Embryonic facial prominence (tissue), 1 donor: ENCODE measurements at regions not wholly inside any gene's neighbourhood (a gene's known extent, or its start where the extent isn't known, plus 50 kb on each side); places are given as distances from the start of the nearest gene placed in this dataset.

ENCODE experiments used
- DNase-seq: peaks from one replicate; pipeline ENCODE4 v3.0.0-alpha.2; 2016; ENCODE audit errors: extremely low spot score

DNA sequence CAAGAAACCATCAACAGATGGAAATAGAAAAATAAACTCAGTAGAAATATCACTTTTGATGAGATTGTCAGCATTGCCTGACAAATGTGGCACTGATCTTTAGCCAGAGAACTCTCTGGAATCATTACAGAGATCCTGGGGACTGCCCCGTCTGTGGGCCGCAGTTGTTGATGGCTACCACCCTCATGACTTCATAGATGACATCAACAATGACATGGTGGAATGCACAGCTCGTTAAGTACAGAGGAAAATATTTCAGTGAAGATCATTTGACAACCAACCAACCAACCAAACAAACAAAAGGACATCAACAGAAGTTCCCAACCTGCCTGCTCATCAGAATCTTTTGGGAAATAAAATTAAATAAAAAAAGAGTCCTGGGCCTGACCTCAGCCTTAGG is 132.6 kb downstream of the UCHL1 start:
- DNase-seq: no peak

DNA sequence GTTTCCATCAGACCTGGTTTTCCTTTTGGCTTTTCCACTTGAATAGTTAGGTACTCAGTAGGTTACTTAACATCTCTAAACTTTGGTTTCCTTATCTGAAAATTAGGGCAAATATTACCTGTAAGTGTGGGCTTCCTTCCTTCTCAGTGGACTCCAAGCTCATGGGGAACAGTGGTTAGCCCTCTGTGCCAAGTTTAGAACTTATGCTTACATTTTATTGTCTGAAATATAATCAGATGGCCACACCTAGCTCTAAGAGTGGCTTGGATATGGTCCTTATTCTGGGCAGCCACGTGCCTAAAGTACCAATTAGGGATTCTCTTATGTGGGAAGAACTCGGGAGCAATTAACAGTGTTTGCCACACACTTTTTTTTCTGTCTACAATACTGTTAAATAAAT is 133.9 kb downstream of the UCHL1 start:
- no peak for DNase-seq

DNA sequence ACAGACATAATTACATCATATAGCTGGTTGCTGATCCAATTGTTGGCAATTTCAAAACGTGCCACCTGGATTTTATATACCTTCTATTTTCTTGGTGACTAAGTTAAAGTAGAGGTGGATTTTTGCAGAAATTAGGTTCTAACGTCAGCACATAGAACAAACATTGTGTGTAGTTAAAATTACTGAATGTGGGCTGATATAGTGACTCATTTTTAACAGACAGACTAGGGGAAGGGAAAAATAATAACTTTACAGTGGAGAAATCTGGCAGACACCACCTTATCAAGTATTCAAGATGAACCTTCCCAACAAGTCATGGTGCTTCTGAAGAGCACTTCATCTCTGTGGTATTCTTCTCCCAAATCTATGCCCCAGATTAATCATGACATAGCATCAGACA is 134.5 kb downstream of the UCHL1 start:
- DNase-seq: no peak

DNA sequence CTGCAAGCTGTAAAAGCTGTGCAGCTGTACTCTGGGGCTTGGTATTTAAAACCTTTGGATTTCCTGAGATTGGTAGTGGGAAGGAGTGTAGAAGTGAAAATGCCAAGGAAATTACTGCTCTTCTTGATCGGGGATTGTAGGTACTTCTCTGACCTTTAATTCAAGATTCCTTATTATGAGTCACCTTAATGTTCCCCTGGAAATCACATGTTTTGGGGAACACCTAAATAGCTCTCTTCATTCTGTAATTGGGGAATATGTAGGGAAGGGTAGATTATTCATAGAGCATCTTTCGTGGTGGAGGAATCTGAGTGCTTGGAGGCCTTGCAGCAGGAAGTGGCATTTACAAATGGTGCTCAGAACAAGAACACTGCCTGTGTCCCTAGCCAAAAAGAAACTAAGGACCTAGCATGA is 137.8 kb downstream of the UCHL1 start:
- no peak for DNase-seq

DNA sequence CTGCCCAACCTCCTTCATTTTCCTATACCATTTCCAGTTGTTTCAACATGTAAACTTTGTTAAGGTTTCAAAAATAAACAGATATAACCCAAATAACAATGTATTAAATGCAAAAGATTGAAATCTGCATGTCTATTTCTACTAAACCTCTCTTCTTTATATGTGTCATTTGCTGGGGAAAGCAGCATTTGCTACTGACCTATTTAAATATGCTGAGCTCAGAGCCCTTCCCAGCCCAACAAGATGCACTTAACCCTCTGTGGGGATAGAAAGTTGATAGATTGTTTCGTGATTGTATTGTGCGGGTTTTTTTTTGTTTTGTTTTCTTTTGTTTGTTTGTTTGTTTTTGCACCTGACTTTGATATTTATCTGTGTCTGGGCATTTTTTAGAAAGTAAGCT is 139.5 kb downstream of the UCHL1 start:
- no peak for DNase-seq

DNA sequence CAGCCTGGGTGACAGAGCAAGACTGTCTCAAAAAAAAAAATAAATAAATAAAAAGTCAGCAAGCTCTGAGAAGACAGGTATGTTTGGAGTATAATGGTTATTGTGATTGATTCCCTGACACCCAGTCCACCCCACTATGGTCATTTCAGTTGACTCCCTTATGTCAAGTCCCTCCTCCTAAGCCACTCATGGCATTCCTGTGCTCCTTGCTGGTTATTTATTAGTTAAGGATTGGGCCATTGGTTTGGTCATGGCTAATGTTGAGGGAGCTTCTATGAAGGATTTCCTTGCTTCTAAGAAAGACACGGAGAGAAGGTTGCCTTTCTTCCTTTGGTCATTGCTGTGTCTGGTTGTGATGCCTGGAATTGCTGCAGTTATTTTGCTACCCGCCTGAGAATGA is 140.1 kb downstream of the UCHL1 start:
- DNase-seq: no peak

DNA sequence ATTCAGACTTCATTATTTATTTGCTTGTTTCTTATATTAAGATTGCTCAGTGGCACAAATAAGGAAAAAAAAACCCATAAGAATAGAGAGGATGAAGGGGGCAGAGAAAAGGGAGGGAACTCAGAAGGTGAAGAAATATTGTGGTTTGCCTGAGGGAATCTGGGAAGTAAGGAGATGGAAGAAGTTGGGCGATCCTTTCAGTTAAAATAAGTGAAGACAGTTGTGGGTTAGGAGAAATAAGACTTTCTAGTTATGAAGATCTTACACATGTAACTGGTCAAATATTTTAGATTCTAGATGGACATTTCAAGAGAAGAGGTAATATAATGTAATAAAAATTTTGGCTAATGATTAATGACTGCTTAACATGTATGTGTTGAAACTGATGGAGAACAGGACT is 138.7 kb upstream of the LIMCH1 start:
- DNase-seq: no peak

DNA sequence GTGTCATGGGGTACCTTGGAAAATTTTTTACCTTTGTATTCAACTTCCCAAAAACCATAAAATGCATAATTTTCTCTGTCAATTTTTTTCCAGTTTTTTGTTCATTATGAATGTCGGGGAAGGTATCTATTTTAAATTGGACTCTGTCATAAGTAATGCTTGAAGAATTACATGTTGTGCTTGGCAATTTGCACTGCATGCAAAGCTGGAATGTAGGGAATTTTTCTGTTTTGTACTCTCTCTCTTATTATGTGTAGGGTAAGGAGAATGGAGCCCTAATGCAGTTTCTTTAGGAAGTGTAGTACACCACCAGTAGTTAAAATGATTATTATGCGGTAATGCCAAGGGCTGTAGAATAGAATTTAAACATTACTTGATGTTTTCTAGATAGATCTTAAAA is 137.7 kb upstream of the LIMCH1 start:
- no peak for DNase-seq

DNA sequence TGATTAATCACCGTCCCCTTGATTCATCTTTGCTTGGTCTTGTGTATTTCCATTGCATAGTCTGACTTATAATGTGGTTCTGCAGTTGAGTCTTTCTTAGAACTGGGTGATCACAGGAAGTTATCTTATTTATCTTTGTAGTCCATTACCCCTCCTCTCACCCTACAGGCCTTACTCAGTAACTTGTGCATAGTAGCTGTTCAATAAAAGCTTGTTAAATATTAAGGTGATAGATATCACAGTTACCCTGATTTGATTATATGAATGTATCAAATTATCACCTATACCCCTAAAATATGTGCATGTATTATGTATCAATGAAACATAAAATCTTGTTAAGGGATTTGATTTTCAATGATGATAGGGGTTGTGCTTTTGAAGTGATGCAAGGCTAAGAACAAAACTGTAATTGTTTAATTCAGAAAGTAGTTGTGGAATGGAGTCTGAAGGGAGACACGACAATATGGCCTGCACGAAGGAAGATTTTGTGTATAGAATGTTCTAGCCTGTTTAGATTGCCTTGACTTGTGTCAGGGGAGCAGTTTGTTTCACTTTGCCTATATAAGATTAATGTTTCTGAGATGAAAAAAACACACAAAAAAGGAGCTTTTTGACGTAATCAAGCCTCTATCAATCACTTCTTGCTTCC is 132.4 kb upstream of the LIMCH1 start:
- no peak for DNase-seq

DNA sequence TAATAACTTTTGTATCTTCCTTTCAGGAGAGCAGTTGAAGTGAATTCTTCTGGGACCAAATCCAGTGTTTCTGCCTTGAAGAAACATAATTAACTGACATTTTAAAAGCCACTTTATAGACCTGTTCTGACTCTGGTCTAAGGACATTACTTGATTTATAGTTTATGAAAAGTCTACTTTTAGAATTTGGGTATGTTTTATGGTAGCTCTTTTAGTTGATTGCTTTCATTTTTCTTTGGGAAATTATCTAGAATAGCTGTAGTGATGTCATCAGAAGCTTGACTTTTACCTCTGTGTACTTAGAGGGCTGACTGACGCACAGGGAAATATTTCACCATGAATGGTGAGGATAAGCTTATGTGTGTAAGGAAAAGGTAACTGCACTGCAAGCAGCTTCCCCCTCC is 131.8 kb upstream of the LIMCH1 start:
- DNase-seq: no peak

DNA sequence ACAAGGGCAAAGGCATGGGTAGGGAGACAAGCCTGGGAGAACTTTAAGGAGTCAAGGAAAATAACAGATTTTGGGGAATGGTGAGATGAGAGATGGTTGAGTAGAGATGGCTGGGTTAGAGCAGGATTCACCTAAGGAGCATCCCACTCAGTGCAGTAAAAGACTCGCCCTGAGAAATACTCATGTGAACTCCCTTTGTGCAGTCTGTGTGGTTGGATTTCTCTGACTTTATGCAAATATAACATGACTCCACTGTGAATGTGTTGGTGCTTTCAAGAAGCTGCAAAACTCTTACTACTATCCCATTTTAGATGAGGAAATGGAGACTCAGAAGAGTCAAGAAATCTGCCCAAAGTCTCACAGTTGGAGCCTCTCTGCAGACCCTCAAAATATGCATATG is 129.8 kb upstream of the LIMCH1 start:
- DNase-seq: no peak

DNA sequence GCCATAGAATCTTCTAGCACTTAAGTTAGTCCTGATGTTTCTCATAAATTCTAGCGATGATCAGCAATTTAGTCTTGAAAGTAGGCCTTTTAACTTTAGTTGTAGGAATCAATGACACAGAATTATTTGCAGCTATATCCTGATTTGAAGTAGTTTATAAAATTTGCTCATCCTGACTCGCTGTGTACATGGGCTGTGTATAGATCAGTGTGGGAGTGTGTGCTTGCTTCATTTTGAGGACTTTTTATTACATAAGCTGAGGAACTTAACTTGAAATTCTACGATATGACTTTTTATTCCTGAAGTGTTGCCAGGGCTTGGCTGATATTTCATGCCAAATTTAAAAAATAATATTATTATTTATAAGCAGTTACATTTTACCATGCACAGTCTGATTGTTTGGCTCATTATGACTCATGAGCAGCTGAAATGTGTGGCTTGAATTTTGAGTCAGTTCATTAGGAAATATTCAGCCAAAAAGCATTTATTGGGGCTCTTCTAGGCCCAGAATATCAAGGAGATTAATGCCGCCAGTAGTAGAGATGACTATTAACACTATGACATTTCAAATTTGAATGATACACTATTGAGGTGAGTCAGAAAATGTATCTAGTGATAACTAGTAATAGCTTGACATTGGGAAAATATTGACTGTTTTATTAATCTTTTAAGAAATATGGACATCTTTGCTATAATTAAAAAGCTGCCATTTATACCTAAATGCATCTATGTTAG is 128.9 kb upstream of the LIMCH1 start:
- DNase-seq: no peak

DNA sequence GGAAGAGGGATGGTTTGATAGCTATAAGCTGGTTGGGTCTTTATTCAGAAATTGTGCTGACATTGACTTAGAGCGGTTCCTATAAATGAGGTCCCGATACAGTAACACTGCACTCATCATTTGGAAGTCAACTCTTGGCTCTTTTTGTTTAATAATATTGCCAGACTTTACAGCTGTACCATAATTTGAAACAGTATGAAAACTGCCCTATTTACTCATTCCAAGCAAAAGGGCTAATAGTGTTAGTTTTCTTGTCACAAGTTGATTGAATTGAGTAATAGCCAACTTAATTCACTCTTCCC is 128.4 kb upstream of the LIMCH1 start:
- DNase-seq: no peak

DNA sequence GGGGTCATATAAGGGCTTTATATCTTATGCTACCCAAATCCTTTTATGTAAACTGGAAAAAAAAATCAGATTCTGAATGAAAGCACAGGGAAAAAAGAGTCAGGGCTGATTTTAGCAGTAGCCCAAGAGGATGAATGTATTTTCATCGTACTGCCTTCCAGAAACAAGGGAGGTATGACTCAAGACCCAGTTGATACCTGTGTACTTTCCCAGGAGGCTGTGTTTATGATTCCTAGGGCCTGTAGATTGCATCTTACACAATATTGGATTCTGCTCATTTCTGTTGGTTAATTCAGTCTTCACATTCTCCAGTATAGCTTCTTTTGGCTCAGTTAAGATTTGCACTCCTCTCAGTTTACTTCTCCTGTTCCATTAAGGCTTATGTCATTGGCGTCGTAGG is 127.9 kb upstream of the LIMCH1 start:
- no peak for DNase-seq

DNA sequence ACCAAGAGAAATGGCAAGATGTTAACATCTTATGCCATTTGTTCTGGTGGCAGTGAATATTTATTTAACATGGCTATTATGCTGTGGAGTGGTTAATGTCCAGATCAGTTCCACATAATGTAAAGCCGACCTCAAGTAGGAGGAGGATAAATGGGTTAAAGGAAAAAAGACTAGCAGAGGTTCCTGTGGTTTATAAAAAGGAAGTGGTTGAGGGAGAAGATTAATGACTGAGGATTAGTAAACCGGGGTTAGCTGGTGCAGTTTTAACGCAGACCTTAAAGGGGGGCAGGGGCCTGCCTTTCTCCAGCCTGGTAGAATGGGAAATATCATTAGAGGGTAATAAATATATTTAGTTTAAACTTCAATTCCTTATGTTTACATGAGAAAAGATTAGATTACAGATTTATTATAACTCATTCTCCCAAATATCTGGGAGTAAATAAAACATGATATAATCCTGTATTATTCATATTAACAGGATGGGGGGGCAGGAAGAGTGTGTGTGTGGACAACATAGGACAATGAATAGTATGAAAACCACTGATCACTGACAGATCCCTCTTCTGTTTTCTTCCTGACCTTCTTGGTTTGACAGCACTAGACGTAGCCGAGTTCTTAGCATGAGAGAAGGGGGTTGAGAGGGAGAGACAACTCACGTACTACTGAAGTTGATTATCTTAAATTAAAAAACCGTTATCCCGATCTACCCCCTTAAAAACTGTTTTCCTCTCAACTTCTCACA is 124.1 kb upstream of the LIMCH1 start:
- DNase-seq: no peak

DNA sequence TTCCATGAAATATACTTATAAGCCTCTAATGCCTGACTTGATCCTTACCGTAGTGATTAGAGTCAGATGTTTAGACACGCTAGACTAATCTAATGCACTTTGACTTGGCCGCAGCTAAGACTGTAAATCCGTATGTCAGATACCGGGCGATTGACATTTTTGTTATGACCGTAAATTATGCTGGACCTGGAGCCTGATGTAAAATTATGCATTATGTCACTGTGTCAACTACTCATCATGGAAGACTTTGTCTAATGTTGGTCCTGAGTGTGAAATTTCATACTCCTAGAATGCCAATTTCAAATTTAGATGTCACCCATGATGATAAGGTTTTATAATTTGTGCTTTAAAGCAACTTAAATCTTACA is 123.6 kb upstream of the LIMCH1 start:
- DNase-seq: no peak

DNA sequence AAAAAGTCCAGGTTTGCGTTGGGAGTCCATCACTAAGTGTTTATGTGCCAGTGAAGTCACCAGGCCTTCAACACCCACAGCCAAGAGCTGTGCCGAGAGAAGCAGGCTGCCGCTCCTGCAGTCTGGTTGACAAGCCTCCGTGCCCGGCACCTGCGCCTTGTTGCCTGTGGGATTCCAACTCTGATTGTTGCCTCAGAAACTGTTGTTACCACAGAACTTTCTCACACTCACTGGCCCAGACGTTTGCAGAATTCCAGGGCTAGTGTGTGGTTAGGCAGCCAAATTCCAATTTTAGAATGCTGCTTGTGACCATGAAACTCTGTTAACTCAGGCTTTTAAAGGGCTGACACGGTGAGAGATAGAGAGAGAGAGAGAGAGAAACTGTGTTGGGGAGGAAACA is 119.5 kb upstream of the LIMCH1 start:
- DNase-seq: no peak

DNA sequence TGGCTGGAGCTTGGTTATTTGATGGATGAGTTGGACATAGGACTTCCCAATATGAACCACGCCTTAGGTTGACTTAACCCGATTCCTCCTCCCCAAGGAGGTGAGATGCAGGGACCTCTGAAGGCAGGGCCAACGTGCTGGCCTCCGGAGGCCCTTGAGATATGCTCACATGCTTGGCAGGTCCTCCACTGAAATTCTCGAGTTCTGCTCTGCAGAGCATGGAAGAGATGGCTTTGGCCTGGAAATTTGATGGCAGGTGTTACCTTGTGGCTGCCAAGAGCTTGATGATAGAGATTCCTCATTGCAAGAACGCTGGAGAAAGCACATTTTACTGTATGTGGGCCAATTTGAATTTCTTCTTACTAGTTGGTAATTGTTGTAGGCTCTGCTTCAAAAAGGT is 117.4 kb upstream of the LIMCH1 start:
- DNase-seq: no peak

DNA sequence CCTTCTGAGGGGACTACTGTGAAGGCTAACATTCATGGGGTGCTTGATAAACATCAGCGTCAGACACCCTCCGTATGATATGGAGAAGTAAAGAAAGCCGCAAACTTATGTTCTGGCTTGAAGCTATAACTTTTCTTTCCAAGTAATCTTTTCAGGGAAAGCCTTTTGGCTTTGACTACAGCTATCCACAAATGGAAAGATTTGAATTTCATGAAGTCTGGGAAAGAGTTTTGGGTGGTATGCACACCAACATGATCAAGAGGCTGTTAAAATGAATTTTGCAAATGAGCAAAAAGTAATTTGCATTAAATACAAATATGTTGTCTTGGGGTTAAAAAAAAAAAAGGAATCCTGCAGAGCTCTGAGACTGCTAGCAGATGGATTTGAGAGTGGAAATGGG is 114.8 kb upstream of the LIMCH1 start:
- no peak for DNase-seq

DNA sequence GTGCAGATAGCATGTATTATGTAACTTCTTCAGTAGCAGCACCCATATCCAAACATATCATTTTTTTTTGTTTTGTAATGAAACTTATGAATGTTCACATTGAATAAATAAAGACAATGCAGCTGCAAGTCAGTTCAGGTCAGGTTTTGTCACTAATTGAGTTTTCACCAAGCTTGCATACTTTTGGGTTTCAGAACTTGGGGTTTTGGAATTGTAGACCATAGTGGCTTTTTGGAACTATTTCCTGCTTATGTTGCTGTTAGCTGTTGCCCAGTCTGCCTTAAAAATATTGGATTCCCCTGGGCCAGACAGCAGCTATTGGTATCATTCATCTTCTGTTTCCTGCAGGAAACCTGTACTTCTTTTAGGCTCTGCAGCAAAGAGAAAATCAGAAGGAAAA is 113.4 kb upstream of the LIMCH1 start:
- no peak for DNase-seq

DNA sequence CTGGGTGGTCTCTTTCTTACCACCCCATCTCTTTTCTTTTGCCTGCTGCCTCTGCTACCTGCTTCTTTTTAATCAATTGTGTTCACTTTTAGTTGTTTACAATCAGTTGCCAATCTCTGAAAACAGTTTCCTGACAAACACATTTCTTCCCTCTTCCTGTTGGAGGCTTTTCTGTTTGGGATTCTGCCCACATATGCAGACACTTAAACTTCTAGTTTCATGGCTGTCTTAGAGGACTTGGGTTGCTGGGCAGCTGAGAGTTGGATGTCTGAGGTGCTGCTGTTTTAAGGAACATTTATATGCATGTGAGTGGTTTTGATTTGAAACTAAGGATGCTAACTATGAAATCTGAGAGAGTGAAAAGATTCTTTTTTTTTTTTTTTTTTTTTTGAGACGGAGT is 112.3 kb upstream of the LIMCH1 start:
- DNase-seq: no peak

DNA sequence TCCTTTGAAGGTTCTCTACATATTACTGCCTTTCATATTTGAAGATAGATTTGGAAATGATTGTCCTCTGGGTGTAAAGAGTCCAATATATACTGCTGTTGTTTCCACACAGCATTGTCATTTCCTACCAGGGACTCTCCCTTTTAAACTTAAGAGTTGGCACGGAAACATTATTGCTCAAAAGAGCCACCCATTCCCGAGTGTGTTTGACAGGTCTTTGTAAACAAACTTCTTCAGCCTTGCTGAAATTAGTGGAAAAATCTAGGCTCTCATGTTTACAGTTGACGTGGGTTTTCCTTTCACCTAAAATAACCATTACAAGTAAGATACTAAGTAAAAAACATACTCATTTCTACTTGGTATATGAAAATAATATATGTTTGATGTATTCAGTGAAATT is 111.4 kb upstream of the LIMCH1 start:
- no peak for DNase-seq

DNA sequence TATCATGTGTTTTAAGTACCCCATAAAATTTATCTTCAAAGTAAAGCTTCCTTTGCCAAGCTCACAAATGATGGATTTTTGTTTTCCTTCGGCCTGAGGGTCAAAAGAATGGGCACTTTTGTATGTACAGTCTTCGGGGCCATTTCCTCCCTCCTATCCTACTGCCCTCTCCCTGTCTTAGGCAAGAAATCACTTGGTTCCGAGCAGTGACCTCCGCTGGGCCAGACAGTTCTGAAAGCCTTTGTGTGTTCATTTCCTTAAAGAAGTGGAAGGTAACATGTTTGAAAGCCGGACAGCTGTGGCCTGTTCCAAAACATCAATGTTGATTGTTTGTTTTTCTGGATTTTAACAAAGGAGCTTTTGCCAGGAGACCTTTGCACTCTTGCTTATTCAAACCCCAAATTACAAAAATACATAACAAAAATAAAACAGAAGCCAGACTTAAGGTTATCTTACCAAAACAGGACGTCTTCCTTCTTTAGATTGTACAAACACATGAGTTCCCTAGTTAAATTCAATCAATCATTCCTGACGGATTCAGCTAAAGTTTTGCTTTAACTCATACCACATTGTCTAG is 110.6 kb upstream of the LIMCH1 start:
- DNase-seq: no peak
